ENCODE measurements at regions not wholly inside any gene's neighbourhood (a gene's known extent, or its start where the extent isn't known, plus 50 kb on each side); places are given as distances from the start of the nearest gene placed in this dataset.

GRCh38 chr2:45176390-45176789 lies 167.1 kb upstream of the SIX2 start:
- no peak for TF ChIP-seq POLR2AphosphoS5 (IDR thresholded peaks at IDR 0.05)
- no peak for TF ChIP-seq POLR2A (IDR thresholded peaks at IDR 0.05)
- no peak for TF ChIP-seq CTCF (IDR thresholded peaks at IDR 0.05)
- H3K4me1 ChIP-seq = no peaks in the 10 kb centered on the region
- no peak overlapping the region for H3K4me3 ChIP-seq
- H3K9me3 ChIP-seq = no peaks in the 10 kb centered on the region
- no peaks in the 10 kb centered on the region for H3K27me3 ChIP-seq
- no peak for DNase-seq (ENCODE audit: low spot score in 2 of 2)
- intact Hi-C loops (cut with DNase I; ENCODE audit: low total_unique reads) = no loop called here
- no peaks in the 10 kb centered on the region for H3K36me3 ChIP-seq
- H3K27ac ChIP-seq = no peak overlapping the region

GRCh38 chr2:45173513-45173912 lies 164.3 kb upstream of the SIX2 start:
- Histone ChIP-seq H3K4me1 (no peaks in the 10 kb centered on the region), H3K4me3 (no peak overlapping the region), H3K36me3 (no peaks in the 10 kb centered on the region), H3K27ac (no peak overlapping the region), H3K27me3 (peaks cover 5 to 21% of the 10 kb centered on the region in 2 donors), H3K9me3 (no peaks in the 10 kb centered on the region)
- no peak for DNase-seq (ENCODE audit: low spot score in 2 of 2)
- TF ChIP-seq CTCF (IDR thresholded peaks at IDR 0.05) (no peak), POLR2AphosphoS5 (IDR thresholded peaks at IDR 0.05) (no peak), POLR2A (IDR thresholded peaks at IDR 0.05) (no peak)
- intact Hi-C loops (cut with DNase I; ENCODE audit: low total_unique reads) = loop anchor here (2.0 kb wide), 1 partner anchor 69 kb away; no protein-coding TSS in a partner anchor

- Histone ChIP-seq H3K27me3 (peaks cover 5 to 27% of the 10 kb centered on the region in 2 donors), H3K36me3 (no peaks in the 10 kb centered on the region), H3K4me3 (no peak overlapping the region), H3K27ac (no peak overlapping the region), H3K4me1 (no peaks in the 10 kb centered on the region), H3K9me3 (no peaks in the 10 kb centered on the region)
- DNase-seq (ENCODE audit: low spot score in 2 of 2) = no peak
- TF ChIP-seq POLR2A (IDR thresholded peaks at IDR 0.05) = no peak
- no peak for TF ChIP-seq CTCF (IDR thresholded peaks at IDR 0.05)
- TF ChIP-seq POLR2AphosphoS5 (IDR thresholded peaks at IDR 0.05) = no peak
- intact Hi-C loops (cut with DNase I; ENCODE audit: low total_unique reads) = loop anchor here (2.0 kb wide), 1 partner anchor 70 kb away; no protein-coding TSS in a partner anchor
Measured at GRCh38 chr2:45172760-45173392, 163.6 kb upstream of the SIX2 start.

- no peaks in the 10 kb centered on the region for H3K36me3 ChIP-seq
- TF ChIP-seq CTCF (IDR thresholded peaks at IDR 0.05) = no peak
- no peak for TF ChIP-seq POLR2AphosphoS5 (IDR thresholded peaks at IDR 0.05)
- no peak for TF ChIP-seq POLR2A (IDR thresholded peaks at IDR 0.05)
- DNase-seq (ENCODE audit: low spot score in 2 of 2) = no peak
- intact Hi-C loops (cut with DNase I; ENCODE audit: low total_unique reads) = loop anchor here (2.0 kb wide), 1 partner anchor 71 kb away; no protein-coding TSS in a partner anchor
- H3K27ac ChIP-seq = no peak overlapping the region
- peaks cover 5 to 32% of the 10 kb centered on the region in 2 donors for H3K27me3 ChIP-seq
- no peaks in the 10 kb centered on the region for H3K9me3 ChIP-seq
- H3K4me3 ChIP-seq = no peak overlapping the region
- H3K4me1 ChIP-seq = no peaks in the 10 kb centered on the region
Measured at GRCh38 chr2:45172142-45172541, 162.9 kb upstream of the SIX2 start.

GRCh38 chr2:45171136-45171501 lies 161.9 kb upstream of the SIX2 start:
- Histone ChIP-seq H3K36me3 (no peaks in the 10 kb centered on the region), H3K4me3 (no peak overlapping the region), H3K4me1 (no peaks in the 10 kb centered on the region), H3K27ac (no peak overlapping the region), H3K27me3 (peaks cover 5 to 32% of the 10 kb centered on the region in 2 donors), H3K9me3 (no peaks in the 10 kb centered on the region)
- intact Hi-C loops (cut with DNase I; ENCODE audit: low total_unique reads) = no loop called here
- no peak for TF ChIP-seq CTCF (IDR thresholded peaks at IDR 0.05)
- DNase-seq (ENCODE audit: low spot score in 2 of 2) = no peak

All from breast epithelium (tissue), 4 donors.